Fibroblast of pulmonary artery (primary cell): ENCODE measurements at regions not wholly inside any gene's neighbourhood (a gene's known extent, or its start where the extent isn't known, plus 50 kb on each side); places are given as distances from the start of the nearest gene placed in this dataset.
A peak's percentile ranks its signal among the peaks of the same experiment; 100 is the strongest.

Experiments
- DNase-seq: peaks from one replicate; pipeline ENCODE4 v3.0.0-alpha.2; 2010; ENCODE audit warnings: low read depth
- H3K4me3 ChIP-seq: replicated peaks from 2 replicates; pipeline ENCODE4 v1.5.1; 2011; ENCODE audit warnings: low read depth, mild to moderate bottlenecking, control low read depth, low read length, moderate library complexity
- TF ChIP-seq, protein P1 (sequence below): IDR thresholded peaks from 2 replicates; pipeline ENCODE4 v1.5.1; 2011; ENCODE audit warnings: mild to moderate bottlenecking, control low read depth, low read length, inconsistent platforms; ENCODE audit errors: missing control alignments

DNA sequence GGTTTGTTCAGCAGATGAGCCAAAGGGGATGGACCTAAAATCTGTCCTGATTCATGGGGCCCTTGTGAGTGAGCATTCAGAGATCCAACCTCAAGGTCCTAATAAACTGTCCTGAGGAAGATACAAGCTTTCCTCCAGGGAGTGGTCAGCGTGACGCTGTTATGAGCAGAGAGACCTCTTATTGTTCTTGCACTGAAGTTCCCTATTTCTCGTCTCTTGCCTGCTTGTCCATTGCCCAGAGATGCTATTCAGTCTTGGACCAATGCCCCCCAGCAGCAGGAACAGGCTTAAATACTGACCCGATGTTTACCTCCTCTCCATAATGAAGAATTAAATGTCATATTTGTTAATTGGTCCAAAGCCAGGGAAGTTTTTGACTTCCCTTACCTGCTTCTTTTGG is 225.2 kb upstream of the PGR start:
- no peak overlapping the region for H3K4me3 ChIP-seq
- TF ChIP-seq, protein P1, sequence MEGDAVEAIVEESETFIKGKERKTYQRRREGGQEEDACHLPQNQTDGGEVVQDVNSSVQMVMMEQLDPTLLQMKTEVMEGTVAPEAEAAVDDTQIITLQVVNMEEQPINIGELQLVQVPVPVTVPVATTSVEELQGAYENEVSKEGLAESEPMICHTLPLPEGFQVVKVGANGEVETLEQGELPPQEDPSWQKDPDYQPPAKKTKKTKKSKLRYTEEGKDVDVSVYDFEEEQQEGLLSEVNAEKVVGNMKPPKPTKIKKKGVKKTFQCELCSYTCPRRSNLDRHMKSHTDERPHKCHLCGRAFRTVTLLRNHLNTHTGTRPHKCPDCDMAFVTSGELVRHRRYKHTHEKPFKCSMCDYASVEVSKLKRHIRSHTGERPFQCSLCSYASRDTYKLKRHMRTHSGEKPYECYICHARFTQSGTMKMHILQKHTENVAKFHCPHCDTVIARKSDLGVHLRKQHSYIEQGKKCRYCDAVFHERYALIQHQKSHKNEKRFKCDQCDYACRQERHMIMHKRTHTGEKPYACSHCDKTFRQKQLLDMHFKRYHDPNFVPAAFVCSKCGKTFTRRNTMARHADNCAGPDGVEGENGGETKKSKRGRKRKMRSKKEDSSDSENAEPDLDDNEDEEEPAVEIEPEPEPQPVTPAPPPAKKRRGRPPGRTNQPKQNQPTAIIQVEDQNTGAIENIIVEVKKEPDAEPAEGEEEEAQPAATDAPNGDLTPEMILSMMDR = no peak
- DNase-seq = no peak

DNA sequence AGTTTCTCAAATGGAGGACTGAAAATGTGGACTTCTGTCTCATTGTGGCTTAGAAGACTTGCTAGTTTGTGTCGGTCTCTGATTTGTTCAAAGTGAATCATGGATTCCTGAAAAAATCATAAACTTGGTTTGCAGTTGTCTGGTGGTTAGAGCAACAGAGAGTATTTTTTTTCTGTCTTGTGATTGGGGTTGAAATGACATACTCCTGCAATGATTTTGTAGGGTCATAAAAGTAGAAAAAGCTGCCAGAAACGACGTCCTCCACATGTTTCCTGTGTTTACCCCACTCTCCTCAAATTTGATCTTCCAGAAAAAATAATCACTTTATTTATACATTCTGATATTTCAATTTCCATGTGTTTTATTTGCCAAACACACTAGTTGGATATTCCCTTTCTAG is 219.2 kb upstream of the PGR start:
- TF ChIP-seq, protein P1 = no peak
- H3K4me3 ChIP-seq = no peak overlapping the region
- DNase-seq = no peak

DNA sequence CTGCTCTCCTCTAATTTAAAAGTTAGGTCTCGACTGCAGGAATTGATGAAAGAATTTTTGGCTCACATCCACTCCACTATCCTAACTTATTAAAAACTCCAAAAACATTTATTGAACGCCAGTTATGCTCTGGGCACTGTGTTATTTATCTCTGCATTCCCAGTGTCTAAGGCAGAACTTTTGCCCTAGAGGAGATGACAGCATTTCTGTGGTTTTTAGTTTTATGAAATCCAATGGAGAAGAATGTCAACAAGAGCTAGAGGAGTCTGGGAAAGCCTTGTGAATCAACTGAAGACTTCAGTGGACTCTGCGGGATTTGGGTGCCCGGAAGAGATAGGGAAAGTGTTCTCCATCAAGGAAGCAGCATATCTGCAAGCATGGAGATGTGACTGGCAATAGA is 217.0 kb upstream of the PGR start:
- TF ChIP-seq, protein P1 = no peak
- peak; percentile 2 for DNase-seq
- no peak overlapping the region for H3K4me3 ChIP-seq

DNA sequence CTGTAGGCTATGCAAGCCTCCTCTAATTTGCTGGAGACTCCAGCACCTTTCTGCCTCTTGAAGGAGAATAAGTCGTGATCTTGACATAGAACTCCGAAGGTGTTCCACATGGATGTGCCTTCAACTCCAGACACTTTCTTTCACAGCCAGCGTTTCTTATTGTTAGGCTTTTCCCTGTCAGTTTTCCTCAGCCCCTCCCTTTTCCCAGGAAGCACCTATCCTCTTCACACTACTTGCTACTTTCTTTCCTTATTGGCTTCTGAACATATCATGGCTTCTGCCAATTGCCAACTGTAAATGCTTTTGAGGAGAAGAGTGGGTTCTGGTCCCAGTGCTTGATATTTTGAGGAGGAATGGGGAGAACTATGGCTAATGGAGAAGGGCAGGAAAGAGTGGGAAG is 216.3 kb upstream of the PGR start:
- no peak overlapping the region for H3K4me3 ChIP-seq
- no peak for DNase-seq
- TF ChIP-seq, protein P1 = no peak

DNA sequence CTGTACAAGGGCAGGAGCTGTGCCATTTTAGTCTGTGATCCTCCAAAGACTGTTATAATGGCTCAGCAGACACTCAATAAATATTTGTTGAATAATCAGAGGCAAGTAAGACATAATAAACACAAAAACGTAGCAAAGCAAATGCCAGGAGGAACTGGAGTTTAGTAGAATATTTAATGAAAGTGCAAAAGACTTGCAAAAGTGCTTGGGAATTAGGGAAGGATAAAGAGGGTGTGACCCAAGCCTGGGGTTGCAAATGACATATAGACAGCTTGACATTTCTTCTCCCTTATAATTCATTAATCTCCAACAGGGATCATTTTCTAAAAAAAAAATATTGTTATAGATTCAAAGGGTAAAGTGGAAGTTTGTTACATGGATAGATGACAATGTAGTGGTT is 212.7 kb upstream of the PGR start:
- no peak for DNase-seq
- TF ChIP-seq, protein P1 = no peak
- no peak overlapping the region for H3K4me3 ChIP-seq

DNA sequence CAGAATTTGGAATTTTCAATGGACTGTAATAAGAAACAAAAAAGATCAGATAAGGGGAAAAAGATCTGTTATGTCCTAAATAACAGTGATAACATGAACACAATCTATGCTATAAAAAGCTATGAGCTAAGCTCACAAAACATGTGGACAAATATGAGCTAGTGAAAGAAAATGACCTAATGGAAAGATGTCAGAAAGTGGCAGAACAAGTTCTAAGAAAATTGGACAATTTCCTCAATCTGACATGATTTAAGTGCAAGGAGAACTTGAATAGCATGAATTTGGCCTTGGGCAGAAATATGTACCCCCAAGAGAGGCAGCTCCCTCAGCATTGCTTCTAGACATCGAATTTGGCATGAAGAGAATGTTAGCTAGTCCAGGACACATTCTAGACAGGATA is 212.0 kb upstream of the PGR start:
- H3K4me3 ChIP-seq = no peak overlapping the region
- TF ChIP-seq, protein P1 = no peak
- DNase-seq = no peak

DNA sequence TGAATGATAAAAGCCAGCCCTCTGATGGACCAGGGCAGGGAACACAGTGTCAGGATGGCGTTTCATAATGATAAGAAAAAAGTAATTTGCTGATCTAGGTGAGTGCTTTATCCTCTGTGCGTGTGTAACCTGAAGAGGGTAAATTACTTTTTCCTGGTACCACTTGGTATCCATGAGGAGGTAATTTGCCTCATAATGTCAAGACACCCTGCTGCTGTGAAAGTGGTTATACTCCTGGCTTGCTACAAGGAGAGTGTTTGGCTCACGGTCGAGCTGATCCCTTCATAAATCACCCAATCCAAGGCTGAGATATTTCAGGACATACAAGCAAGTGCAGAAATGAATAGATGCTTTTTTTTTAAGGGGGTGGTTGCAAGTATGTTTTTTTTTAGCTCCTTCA is 207.2 kb upstream of the PGR start:
- DNase-seq = no peak
- no peak overlapping the region for H3K4me3 ChIP-seq
- TF ChIP-seq, protein P1 = no peak
